HuH-7 (cell line): ENCODE measurements at regions not wholly inside any gene's neighbourhood (a gene's known extent, or its start where the extent isn't known, plus 50 kb on each side); places are given as distances from the start of the nearest gene placed in this dataset.

ENCODE experiments used
- DNase-seq: peaks from one replicate; pipeline ENCODE4 v3.0.0; 2011; ENCODE audit warnings: low spot score

GRCh38 chr13:97798171-97798821 is 155.2 kb upstream of the IPO5 start:
- no peak for DNase-seq

- DNase-seq, result no peak
Observed at GRCh38 chr13:97798836-97799235, 154.6 kb upstream of the IPO5 start.

GRCh38 chr13:97802213-97802612 is 151.3 kb upstream of the IPO5 start:
- no peak for DNase-seq

GRCh38 chr13:97809576-97809975 is 143.9 kb upstream of the IPO5 start:
- DNase-seq, result no peak

- DNase-seq, result no peak
Observed at GRCh38 chr13:97810152-97810551, 143.3 kb upstream of the IPO5 start.

GRCh38 chr13:97822377-97822776 is 131.1 kb upstream of the IPO5 start:
- DNase-seq, result no peak

- no peak for DNase-seq
Observed at GRCh38 chr13:97826421-97827012, 127.0 kb upstream of the IPO5 start.

GRCh38 chr13:97834250-97834649 is 119.2 kb upstream of the IPO5 start:
- no peak for DNase-seq

GRCh38 chr13:97843189-97843588 is 110.3 kb upstream of the IPO5 start:
- DNase-seq, result no peak

- no peak for DNase-seq
Observed at GRCh38 chr13:97844151-97844550, 109.3 kb upstream of the IPO5 start.

- no peak for DNase-seq
Observed at GRCh38 chr13:97848886-97849285, 104.6 kb upstream of the IPO5 start.

- DNase-seq, result peak; percentile 7
Observed at GRCh38 chr13:97849305-97849704, 104.2 kb upstream of the IPO5 start.

- DNase-seq, result no peak
Observed at GRCh38 chr13:97851269-97851668, 102.2 kb upstream of the IPO5 start.

GRCh38 chr13:97852181-97852874 is 101.1 kb upstream of the IPO5 start:
- no peak for DNase-seq

GRCh38 chr13:97853550-97853949 is 99.9 kb upstream of the IPO5 start:
- DNase-seq, result no peak

GRCh38 chr13:97855570-97856303 is 97.7 kb upstream of the IPO5 start:
- DNase-seq, result peak; percentile 21

- no peak for DNase-seq
Observed at GRCh38 chr13:97856304-97856675, 97.2 kb upstream of the IPO5 start.

GRCh38 chr13:97858161-97858560 is 95.3 kb upstream of the IPO5 start:
- DNase-seq, result no peak

- no peak for DNase-seq
Observed at GRCh38 chr13:97866346-97866745, 87.1 kb upstream of the IPO5 start.

- no peak for DNase-seq
Observed at GRCh38 chr13:97866751-97867150, 86.7 kb upstream of the IPO5 start.

GRCh38 chr13:97873398-97873797 is 80.1 kb upstream of the IPO5 start:
- no peak for DNase-seq

GRCh38 chr13:97875218-97875617 is 78.3 kb upstream of the IPO5 start:
- no peak for DNase-seq

GRCh38 chr13:97875911-97876310 is 77.6 kb upstream of the IPO5 start:
- no peak for DNase-seq
